ENCODE measurements at regions not wholly inside any gene's neighbourhood (a gene's known extent, or its start where the extent isn't known, plus 50 kb on each side); places are given as distances from the start of the nearest gene placed in this dataset.

GRCh38 chrX:104513162-104513561 lies 52.8 kb upstream of the IL1RAPL2 start:
- TF ChIP-seq, protein P1, sequence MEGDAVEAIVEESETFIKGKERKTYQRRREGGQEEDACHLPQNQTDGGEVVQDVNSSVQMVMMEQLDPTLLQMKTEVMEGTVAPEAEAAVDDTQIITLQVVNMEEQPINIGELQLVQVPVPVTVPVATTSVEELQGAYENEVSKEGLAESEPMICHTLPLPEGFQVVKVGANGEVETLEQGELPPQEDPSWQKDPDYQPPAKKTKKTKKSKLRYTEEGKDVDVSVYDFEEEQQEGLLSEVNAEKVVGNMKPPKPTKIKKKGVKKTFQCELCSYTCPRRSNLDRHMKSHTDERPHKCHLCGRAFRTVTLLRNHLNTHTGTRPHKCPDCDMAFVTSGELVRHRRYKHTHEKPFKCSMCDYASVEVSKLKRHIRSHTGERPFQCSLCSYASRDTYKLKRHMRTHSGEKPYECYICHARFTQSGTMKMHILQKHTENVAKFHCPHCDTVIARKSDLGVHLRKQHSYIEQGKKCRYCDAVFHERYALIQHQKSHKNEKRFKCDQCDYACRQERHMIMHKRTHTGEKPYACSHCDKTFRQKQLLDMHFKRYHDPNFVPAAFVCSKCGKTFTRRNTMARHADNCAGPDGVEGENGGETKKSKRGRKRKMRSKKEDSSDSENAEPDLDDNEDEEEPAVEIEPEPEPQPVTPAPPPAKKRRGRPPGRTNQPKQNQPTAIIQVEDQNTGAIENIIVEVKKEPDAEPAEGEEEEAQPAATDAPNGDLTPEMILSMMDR (conservative IDR thresholded peaks at IDR 0.05; ENCODE audit: low read length): no peak
- H3K4me3 ChIP-seq (ENCODE audit: low read length): no peak overlapping the region
- DNase-seq (ENCODE audit: low read depth): no peak

DNA sequence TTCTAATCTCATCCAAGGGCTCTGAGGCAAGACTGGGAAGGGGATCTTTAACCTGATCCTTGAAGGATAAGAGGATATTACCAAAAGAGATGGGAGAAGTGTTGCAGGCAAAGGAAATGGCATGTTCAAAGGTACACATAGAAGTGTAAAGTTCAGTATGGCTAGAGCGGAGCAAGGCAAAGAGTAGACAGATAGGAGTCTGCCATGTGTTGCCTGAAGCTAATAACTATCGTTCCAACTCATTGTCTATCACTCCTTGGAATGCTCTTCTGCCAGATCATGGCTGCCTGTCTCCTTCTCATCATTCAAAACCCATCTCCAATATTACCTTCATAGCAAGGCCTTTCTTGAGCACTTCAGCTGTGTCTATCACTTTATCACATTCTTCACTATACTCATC lies 55.2 kb upstream of the IL1RAPL2 start:
- TF ChIP-seq, protein P1 (conservative IDR thresholded peaks at IDR 0.05; ENCODE audit: low read length): no peak
- no peak overlapping the region for H3K4me3 ChIP-seq (ENCODE audit: low read length)
- no peak for DNase-seq (ENCODE audit: low read depth)

GRCh38 chrX:104502460-104502859 lies 63.5 kb upstream of the IL1RAPL2 start:
- DNase-seq (ENCODE audit: low read depth): no peak
- TF ChIP-seq, protein P1 (conservative IDR thresholded peaks at IDR 0.05; ENCODE audit: low read length): no peak
- H3K4me3 ChIP-seq (ENCODE audit: low read length): no peak overlapping the region

- no peak for DNase-seq (ENCODE audit: low read depth)
- TF ChIP-seq, protein P1 (conservative IDR thresholded peaks at IDR 0.05; ENCODE audit: low read length): no peak
- no peak overlapping the region for H3K4me3 ChIP-seq (ENCODE audit: low read length)
Measured at GRCh38 chrX:104488811-104489210, 77.2 kb upstream of the IL1RAPL2 start.

- no peak for DNase-seq (ENCODE audit: low read depth)
- TF ChIP-seq, protein P1 (conservative IDR thresholded peaks at IDR 0.05; ENCODE audit: low read length): no peak
Measured at GRCh38 chrX:104486691-104487090, 79.3 kb upstream of the IL1RAPL2 start.

DNA sequence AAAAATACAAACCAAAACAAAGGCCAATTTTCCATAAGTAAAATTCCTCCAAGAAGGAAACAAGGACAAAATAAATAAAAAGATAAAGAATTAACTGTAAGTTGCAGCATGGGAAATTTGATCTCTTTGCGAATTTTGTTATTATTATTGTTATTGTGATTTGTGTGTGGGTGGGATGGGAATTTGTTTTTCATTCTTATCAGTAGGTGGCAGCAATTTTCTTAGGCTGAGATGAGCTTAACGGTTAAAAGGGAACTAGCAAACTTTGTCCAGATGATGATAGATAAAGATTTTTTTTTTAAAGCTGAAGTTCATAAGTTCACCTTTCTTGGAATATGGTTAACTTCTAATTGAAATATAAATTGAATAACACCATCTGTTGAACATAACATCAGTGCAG lies 83.2 kb upstream of the IL1RAPL2 start:
- no peak for DNase-seq (ENCODE audit: low read depth)
- TF ChIP-seq, protein P1 (conservative IDR thresholded peaks at IDR 0.05; ENCODE audit: low read length): no peak
- H3K4me3 ChIP-seq (ENCODE audit: low read length): no peak overlapping the region

More at GRCh38 chrX:104486691-104487090, 79.3 kb upstream of the IL1RAPL2 start:
- no peak overlapping the region for H3K4me3 ChIP-seq (ENCODE audit: low read length)

DNA sequence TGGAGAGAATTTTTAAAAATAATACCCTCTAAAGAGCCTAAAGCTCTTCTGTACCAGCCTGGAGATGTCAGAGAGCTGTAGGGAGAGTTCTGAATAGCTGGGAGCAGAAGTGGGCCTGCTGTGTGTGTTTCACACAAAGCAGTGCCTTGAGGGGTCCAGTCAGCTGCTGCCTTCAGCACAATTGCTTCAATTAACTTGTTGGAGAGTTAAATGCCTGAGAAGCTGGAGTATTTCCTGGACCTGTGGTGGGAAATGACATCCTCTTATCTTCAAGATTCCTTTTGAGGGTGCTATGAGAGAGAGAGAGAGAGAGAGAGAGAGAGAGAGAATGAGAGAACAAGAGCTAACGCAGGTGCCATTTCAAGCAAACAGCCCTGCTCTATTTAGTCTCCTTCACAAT lies 96.2 kb upstream of the IL1RAPL2 start:
- TF ChIP-seq, protein P1 (conservative IDR thresholded peaks at IDR 0.05; ENCODE audit: low read length): no peak
- H3K4me3 ChIP-seq (ENCODE audit: low read length): no peak overlapping the region
- DNase-seq (ENCODE audit: low read depth): no peak

Measured in AG10803 (cell line).